Neural cell (in vitro differentiated cells): ENCODE measurements at regions not wholly inside any gene's neighbourhood (a gene's known extent, or its start where the extent isn't known, plus 50 kb on each side); places are given as distances from the start of the nearest gene placed in this dataset.

Experiments
- H2AFZ ChIP-seq: fragments of 200-600, 300-800 bp; sonication (generic), shearing (Covaris generic); 2 replicates; pipeline ENCODE4 v1.6.0; 2014; ENCODE audit warnings: low read depth, mild to moderate bottlenecking, antibody characterized with exemption, low read length, moderate library complexity
- H3F3A ChIP-seq: fragments of 200-600 bp; shearing (Covaris generic); 2 replicates; pipeline ENCODE4 v1.6.1; 2016; ENCODE audit warnings: mild to moderate bottlenecking, moderate library complexity, mixed read lengths, antibody characterized with exemption, low read length; ENCODE audit not compliant: insufficient read depth, poor library complexity, severe bottlenecking
- H3K27ac ChIP-seq: fragments of 200-600, 300-800 bp; sonication (generic), shearing (Covaris generic); 2 replicates; pipeline ENCODE4 v1.5.1; 2014; ENCODE audit warnings: mild to moderate bottlenecking, low read length, moderate library complexity
- H3K27me3 ChIP-seq: fragments of 300-800, 200-600 bp; sonication (generic), shearing (Covaris generic); 2 replicates; pipeline ENCODE4 v1.6.0; 2014; ENCODE audit warnings: mild to moderate bottlenecking, low read depth, low read length, moderate library complexity; ENCODE audit not compliant: insufficient read depth
- H3K36me3 ChIP-seq: fragments of 300-800, 200-600 bp; sonication (generic), shearing (Covaris generic); 2 replicates; pipeline ENCODE4 v1.5.1; 2014; ENCODE audit warnings: mild to moderate bottlenecking, antibody characterized with exemption, low read length, moderate library complexity; ENCODE audit not compliant: insufficient read depth
- H3K4me2 ChIP-seq: fragments of 300-800, 200-600 bp; sonication (generic), shearing (Covaris generic); 2 replicates; pipeline ENCODE4 v1.6.0; 2014; ENCODE audit warnings: mild to moderate bottlenecking, low read length
- H3K4me3 ChIP-seq: fragments of 300-800, 200-600 bp; sonication (generic), shearing (Covaris generic); 2 replicates; pipeline ENCODE4 v1.5.1; 2014; ENCODE audit warnings: mild to moderate bottlenecking, low read length, moderate library complexity
- H3K79me2 ChIP-seq: fragments of 200-600 bp; shearing (Covaris generic); replicated peaks from 2 replicates; pipeline ENCODE4 v1.6.0; 2014; ENCODE audit warnings: mild to moderate bottlenecking, low read length, moderate library complexity; ENCODE audit not compliant: insufficient read depth
- H3K9ac ChIP-seq: fragments of 300-800, 200-600 bp; sonication (generic), shearing (Covaris generic); 2 replicates; pipeline ENCODE4 v1.6.1; 2016; ENCODE audit warnings: mild to moderate bottlenecking, low read length, mixed read lengths
- H3K9me2 ChIP-seq: fragments of 200-600 bp; shearing (Covaris generic); 2 replicates; pipeline ENCODE4 v1.6.1; 2016; ENCODE audit warnings: mild to moderate bottlenecking, low read length, mixed read lengths; ENCODE audit not compliant: insufficient read depth
- H3K9me3 ChIP-seq: fragments of 200-600, 300-800 bp; sonication (generic), shearing (Covaris generic); 2 replicates; pipeline ENCODE4 v1.6.1; 2016; ENCODE audit warnings: mild to moderate bottlenecking, mixed run types, low read length, moderate library complexity, mixed read lengths
- H4K20me1 ChIP-seq: fragments of 200-600 bp; shearing (Covaris generic); 2 replicates; pipeline ENCODE4 v1.6.1; 2016; ENCODE audit warnings: mild to moderate bottlenecking, mixed run types; ENCODE audit not compliant: insufficient read depth
- EP300 ChIP-seq: fragments of 450-650 bp; conservative IDR thresholded peaks from 2 replicates; pipeline ENCODE4 v1.6.1; 2014; ENCODE audit warnings: antibody characterized with exemption, mild to moderate bottlenecking, moderate library complexity; ENCODE audit not compliant: poor library complexity, severe bottlenecking
- EZH2 ChIP-seq: fragments of 200-600, 300-800 bp; shearing (Covaris generic), sonication (generic); IDR thresholded peaks from 2 replicates; pipeline ENCODE4 v1.6.1; 2014; ENCODE audit warnings: antibody characterized with exemption, low read length, borderline replicate concordance, mild to moderate bottlenecking; ENCODE audit not compliant: insufficient read depth, poor library complexity, severe bottlenecking
- MXI1 ChIP-seq: fragments of 450-650 bp; conservative IDR thresholded peaks from 2 replicates; pipeline ENCODE4 v1.6.1; 2014; ENCODE audit warnings: antibody characterized with exemption, mild to moderate bottlenecking; ENCODE audit not compliant: poor library complexity, severe bottlenecking
- POLR2AphosphoS5 ChIP-seq: IDR thresholded peaks from 2 replicates; pipeline ENCODE4 v1.6.1; 2012
- RAD21 ChIP-seq: fragments of 450-650 bp; conservative IDR thresholded peaks from 2 replicates; pipeline ENCODE4 v1.6.1; 2014; ENCODE audit warnings: antibody characterized with exemption, mild to moderate bottlenecking, moderate library complexity
- SMC3 ChIP-seq: fragments of 450-650 bp; conservative IDR thresholded peaks from 2 replicates; pipeline ENCODE4 v1.6.1; 2014; ENCODE audit warnings: antibody characterized with exemption, mild to moderate bottlenecking, moderate library complexity; ENCODE audit not compliant: poor library complexity
- TAF1 ChIP-seq: IDR thresholded peaks from 2 replicates; pipeline ENCODE4 v1.6.1; 2012; ENCODE audit warnings: low read depth
- TF ChIP-seq, protein P1 (sequence below): IDR thresholded peaks from 2 replicates; pipeline ENCODE4 v1.6.1; 2012; ENCODE audit warnings: borderline replicate concordance
- TF ChIP-seq, protein P2 (sequence below): fragments of 450-650 bp; IDR thresholded peaks from 2 replicates; pipeline ENCODE4 v1.5.1; 2014; ENCODE audit warnings: antibody characterized with exemption, mild to moderate bottlenecking, moderate library complexity; ENCODE audit not compliant: poor library complexity, severe bottlenecking

DNA sequence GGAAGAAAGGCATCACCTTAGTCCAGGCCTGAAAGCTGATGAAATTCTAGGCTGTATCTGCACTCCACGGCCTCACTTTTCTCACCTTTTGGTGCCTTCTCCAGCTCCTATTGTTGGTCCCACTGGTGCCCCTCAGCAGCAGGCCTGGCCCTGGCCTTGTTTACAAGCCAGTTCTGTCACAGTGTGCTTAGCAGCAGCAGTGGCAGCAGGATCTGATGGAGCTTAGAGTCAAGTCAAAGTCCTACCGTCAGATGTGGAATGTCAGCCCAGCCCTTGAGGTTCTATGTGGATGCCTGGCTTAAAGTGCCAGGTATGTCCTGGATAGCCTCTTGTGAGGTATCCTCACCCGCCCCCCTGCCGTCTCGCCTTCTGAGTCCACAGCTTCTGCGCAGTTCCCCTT lies 281.3 kb downstream of the SUCLG1 start:
- H3K27me3 ChIP-seq, result no peaks in the 10 kb centered on the region

DNA sequence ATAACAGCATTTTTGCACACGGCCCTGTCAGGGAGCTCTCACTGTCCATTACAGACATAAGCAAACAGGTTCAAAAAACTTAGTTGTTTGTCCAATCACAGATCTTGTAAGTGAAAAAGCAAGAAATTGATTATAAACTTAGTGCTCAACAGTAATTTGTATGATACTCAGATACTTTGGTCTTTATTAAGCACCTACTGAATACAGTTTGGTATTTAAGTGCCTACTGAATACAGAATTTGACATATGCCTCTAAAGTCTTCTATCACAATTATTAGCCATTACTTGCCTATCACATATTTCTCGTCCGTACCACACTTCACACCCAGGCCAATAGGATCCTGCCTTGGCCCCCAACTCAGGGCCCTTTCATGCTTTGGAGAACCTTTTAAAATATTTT lies 283.1 kb downstream of the SUCLG1 start:
- H3K4me3 ChIP-seq, result no peak overlapping the region
- TF ChIP-seq, protein P1, sequence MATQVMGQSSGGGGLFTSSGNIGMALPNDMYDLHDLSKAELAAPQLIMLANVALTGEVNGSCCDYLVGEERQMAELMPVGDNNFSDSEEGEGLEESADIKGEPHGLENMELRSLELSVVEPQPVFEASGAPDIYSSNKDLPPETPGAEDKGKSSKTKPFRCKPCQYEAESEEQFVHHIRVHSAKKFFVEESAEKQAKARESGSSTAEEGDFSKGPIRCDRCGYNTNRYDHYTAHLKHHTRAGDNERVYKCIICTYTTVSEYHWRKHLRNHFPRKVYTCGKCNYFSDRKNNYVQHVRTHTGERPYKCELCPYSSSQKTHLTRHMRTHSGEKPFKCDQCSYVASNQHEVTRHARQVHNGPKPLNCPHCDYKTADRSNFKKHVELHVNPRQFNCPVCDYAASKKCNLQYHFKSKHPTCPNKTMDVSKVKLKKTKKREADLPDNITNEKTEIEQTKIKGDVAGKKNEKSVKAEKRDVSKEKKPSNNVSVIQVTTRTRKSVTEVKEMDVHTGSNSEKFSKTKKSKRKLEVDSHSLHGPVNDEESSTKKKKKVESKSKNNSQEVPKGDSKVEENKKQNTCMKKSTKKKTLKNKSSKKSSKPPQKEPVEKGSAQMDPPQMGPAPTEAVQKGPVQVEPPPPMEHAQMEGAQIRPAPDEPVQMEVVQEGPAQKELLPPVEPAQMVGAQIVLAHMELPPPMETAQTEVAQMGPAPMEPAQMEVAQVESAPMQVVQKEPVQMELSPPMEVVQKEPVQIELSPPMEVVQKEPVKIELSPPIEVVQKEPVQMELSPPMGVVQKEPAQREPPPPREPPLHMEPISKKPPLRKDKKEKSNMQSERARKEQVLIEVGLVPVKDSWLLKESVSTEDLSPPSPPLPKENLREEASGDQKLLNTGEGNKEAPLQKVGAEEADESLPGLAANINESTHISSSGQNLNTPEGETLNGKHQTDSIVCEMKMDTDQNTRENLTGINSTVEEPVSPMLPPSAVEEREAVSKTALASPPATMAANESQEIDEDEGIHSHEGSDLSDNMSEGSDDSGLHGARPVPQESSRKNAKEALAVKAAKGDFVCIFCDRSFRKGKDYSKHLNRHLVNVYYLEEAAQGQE, result no peak
- TF ChIP-seq TAF1 (no peak), EZH2 (no peak), MXI1 (no peak), EP300 (no peak), RAD21 (no peak), SMC3 (no peak)
- TF ChIP-seq, protein P2, sequence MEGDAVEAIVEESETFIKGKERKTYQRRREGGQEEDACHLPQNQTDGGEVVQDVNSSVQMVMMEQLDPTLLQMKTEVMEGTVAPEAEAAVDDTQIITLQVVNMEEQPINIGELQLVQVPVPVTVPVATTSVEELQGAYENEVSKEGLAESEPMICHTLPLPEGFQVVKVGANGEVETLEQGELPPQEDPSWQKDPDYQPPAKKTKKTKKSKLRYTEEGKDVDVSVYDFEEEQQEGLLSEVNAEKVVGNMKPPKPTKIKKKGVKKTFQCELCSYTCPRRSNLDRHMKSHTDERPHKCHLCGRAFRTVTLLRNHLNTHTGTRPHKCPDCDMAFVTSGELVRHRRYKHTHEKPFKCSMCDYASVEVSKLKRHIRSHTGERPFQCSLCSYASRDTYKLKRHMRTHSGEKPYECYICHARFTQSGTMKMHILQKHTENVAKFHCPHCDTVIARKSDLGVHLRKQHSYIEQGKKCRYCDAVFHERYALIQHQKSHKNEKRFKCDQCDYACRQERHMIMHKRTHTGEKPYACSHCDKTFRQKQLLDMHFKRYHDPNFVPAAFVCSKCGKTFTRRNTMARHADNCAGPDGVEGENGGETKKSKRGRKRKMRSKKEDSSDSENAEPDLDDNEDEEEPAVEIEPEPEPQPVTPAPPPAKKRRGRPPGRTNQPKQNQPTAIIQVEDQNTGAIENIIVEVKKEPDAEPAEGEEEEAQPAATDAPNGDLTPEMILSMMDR, result no peak

More for the DNA sequence above, 281.3 kb downstream of the SUCLG1 start:
- Histone ChIP-seq H2AFZ (no peak overlapping the region), H3K9me2 (no peaks in the 10 kb centered on the region), H3K4me3 (no peak overlapping the region), H3K9ac (no peak overlapping the region), H3K36me3 (no peaks in the 10 kb centered on the region), H3K79me2 (no peaks in the 10 kb centered on the region), H4K20me1 (no peaks in the 10 kb centered on the region), H3F3A (no peaks in the 10 kb centered on the region), H3K9me3 (no peaks in the 10 kb centered on the region), H3K27ac (no peak overlapping the region), H3K4me2 (no peak overlapping the region)
- TF ChIP-seq RAD21, result no peak
- no peak for TF ChIP-seq MXI1
- TF ChIP-seq TAF1, result no peak
- TF ChIP-seq POLR2AphosphoS5, result no peak
- TF ChIP-seq SMC3, result no peak
- TF ChIP-seq EP300, result no peak
- TF ChIP-seq, protein P1, result no peak
- no peak for TF ChIP-seq EZH2
- TF ChIP-seq, protein P2, result no peak

More for the DNA sequence above, 283.1 kb downstream of the SUCLG1 start:
- Histone ChIP-seq H3K9me2 (no peaks in the 10 kb centered on the region), H3K9ac (no peak overlapping the region), H3K36me3 (no peaks in the 10 kb centered on the region), H3K79me2 (no peaks in the 10 kb centered on the region), H3K9me3 (no peaks in the 10 kb centered on the region), H4K20me1 (no peaks in the 10 kb centered on the region), H3K27me3 (no peaks in the 10 kb centered on the region), H3K4me2 (no peak overlapping the region), H2AFZ (no peak overlapping the region), H3F3A (no peaks in the 10 kb centered on the region), H3K27ac (no peak overlapping the region)
